Endothelial cell of umbilical vein (primary cell): ENCODE measurements at regions not wholly inside any gene's neighbourhood (a gene's known extent, or its start where the extent isn't known, plus 50 kb on each side); places are given as distances from the start of the nearest gene placed in this dataset.

Experiments used
- BruUV-seq: library from RNA; stranded (reverse); fragments of 400-500 nt; replicated peaks from 2 replicates; lab custom pipeline; 2021; lab: Mats Ljungman, UMichigan
- CTCF ChIA-PET: fragments of 300-600, 350-600 bp; sonication (Branson Sonifier 250); formaldehyde crosslinking; loops from one replicate; lab custom pipeline; 2021; ENCODE audit warnings: antibody characterized with exemption, inconsistent platforms; lab: Charles Lee
- POLR2A ChIA-PET: fragments of 300-600, 350-600 bp; sonication (Branson Sonifier 250); formaldehyde crosslinking; loops from one replicate; lab custom pipeline; 2021; ENCODE audit warnings: antibody characterized with exemption, inconsistent platforms; lab: Charles Lee
- DNase-seq: peaks from one replicate; pipeline ENCODE4 v3.0.0-alpha.2; 2011; ENCODE audit warnings: low read depth, low spot score
- FAIRE-seq: peaks from 2 replicates; lab custom pipeline; 2011; peaks lifted over from hg19 to GRCh38; lab: Jason Lieb, UNC
- H2AFZ ChIP-seq: 2 replicates; pipeline ENCODE4 v1.6.0; 2012; ENCODE audit warnings: low read depth, low read length, control low read depth, inconsistent platforms
- H3K27ac ChIP-seq: 2 replicates; pipeline ENCODE4 v1.5.1; 2011; ENCODE audit warnings: low read depth, mild to moderate bottlenecking, control low read depth, low read length, moderate library complexity; ENCODE audit not compliant: insufficient read depth
- H3K27me3 ChIP-seq, 2 experiments: 2 replicates each; pipeline versions ENCODE4 v1.6.0 to v1.6.1; 2011; ENCODE audit warnings: low read length in 2 of 2, mixed read lengths in 1 of 2; ENCODE audit not compliant: control insufficient read depth in 2 of 2, insufficient read depth in 2 of 2
- H3K36me3 ChIP-seq, 2 experiments: 2 replicates in 1 of 2; 3 replicates in 1 of 2; pipeline ENCODE4 v1.5.1; 2011; ENCODE audit warnings: low read length in 2 of 2, mild to moderate bottlenecking in 1 of 2, moderate library complexity in 1 of 2; ENCODE audit not compliant: control insufficient read depth in 2 of 2, insufficient read depth in 2 of 2; ENCODE audit errors: extremely low read depth in 1 of 2
- H3K4me1 ChIP-seq: 3 replicates; pipeline ENCODE4 v1.5.1; 2011; ENCODE audit warnings: mild to moderate bottlenecking, low read length; ENCODE audit not compliant: control insufficient read depth, insufficient read depth; ENCODE audit errors: extremely low read depth
- H3K4me2 ChIP-seq: 2 replicates; pipeline ENCODE4 v1.6.1; 2011; ENCODE audit warnings: low read length, control low read depth, mixed read lengths; ENCODE audit not compliant: insufficient read depth
- H3K4me3 ChIP-seq, 3 experiments: fragments of 200-600 bp in 1 of 3; sonication (generic), shearing (Covaris generic) in 1 of 3; replicated peaks in 1 of 3; 2 replicates each; pipeline ENCODE4 v1.5.1; 2011 to 2016; ENCODE audit warnings: control low read depth in 3 of 3, low read length in 3 of 3, mild to moderate bottlenecking in 2 of 3, inconsistent platforms in 1 of 3, low read depth in 1 of 3, moderate library complexity in 1 of 3; ENCODE audit not compliant: insufficient read depth in 1 of 3
- H3K79me2 ChIP-seq: 2 replicates; pipeline ENCODE4 v1.6.0; 2012; ENCODE audit warnings: low read length, inconsistent platforms; ENCODE audit not compliant: control insufficient read depth, insufficient read depth
- H3K9ac ChIP-seq: replicated peaks from 2 replicates; pipeline ENCODE3; 2011; ENCODE audit warnings: low read length, control low read depth; ENCODE audit not compliant: insufficient read depth; ENCODE audit errors: extremely low read depth
- H3K9me1 ChIP-seq: replicated peaks from 3 replicates; pipeline ENCODE4 v1.6.0; 2011; ENCODE audit warnings: mild to moderate bottlenecking, low read length; ENCODE audit not compliant: control insufficient read depth, insufficient read depth; ENCODE audit errors: extremely low read depth
- H3K9me3 ChIP-seq: replicated peaks from 2 replicates; pipeline ENCODE4 v1.5.1; 2012; ENCODE audit warnings: low read length, inconsistent platforms; ENCODE audit not compliant: control insufficient read depth, insufficient read depth
- H4K20me1 ChIP-seq: replicated peaks from 2 replicates; pipeline ENCODE3; 2011; ENCODE audit warnings: mild to moderate bottlenecking, low read length; ENCODE audit not compliant: control insufficient read depth, insufficient read depth; ENCODE audit errors: extremely low read depth
- EZH2 ChIP-seq: IDR thresholded peaks from 2 replicates; pipeline ENCODE4 v1.6.1; 2012; ENCODE audit warnings: borderline replicate concordance, low read depth, mild to moderate bottlenecking, moderate library complexity, low read length, inconsistent platforms; ENCODE audit not compliant: severe bottlenecking
- FOS ChIP-seq: IDR thresholded peaks from 2 replicates; pipeline ENCODE4 v1.6.1; 2011; ENCODE audit warnings: mild to moderate bottlenecking, low read length, moderate library complexity, borderline replicate concordance; ENCODE audit not compliant: insufficient read depth
- GATA2 ChIP-seq: IDR thresholded peaks from 2 replicates; pipeline ENCODE4 v1.7.0; 2011; ENCODE audit warnings: low read depth, mild to moderate bottlenecking, moderate library complexity, mixed read lengths, low read length; ENCODE audit not compliant: insufficient read length, insufficient read depth
- JUN ChIP-seq: IDR thresholded peaks from 2 replicates; pipeline ENCODE4 v1.6.1; 2011; ENCODE audit warnings: borderline replicate concordance, low read depth; ENCODE audit not compliant: insufficient read length, insufficient read depth
- MYC ChIP-seq: IDR thresholded peaks from one replicate; pipeline ENCODE4 v1.6.1; 2011; ENCODE audit warnings: mild to moderate bottlenecking, low read depth, low read length
- POLR2A ChIP-seq: IDR thresholded peaks from 2 replicates; pipeline ENCODE4 v1.6.1; 2012; ENCODE audit warnings: low read depth, mild to moderate bottlenecking, control low read depth, low read length
- POLR2AphosphoS5 ChIP-seq: IDR thresholded peaks from 2 replicates; pipeline ENCODE4 v1.6.1; 2012; ENCODE audit warnings: low read depth, mild to moderate bottlenecking, control low read depth, low read length, moderate library complexity; ENCODE audit not compliant: insufficient read depth
- dilution Hi-C: fragments of 300-500 bp; cut with MboI; formaldehyde crosslinking; loops from one replicate; pipeline ENCODE4 v1.15.0; 2019; ENCODE audit warnings: low sequenced_read_pairs; ENCODE audit not compliant: extremely low pct_ligation_motif_present
- intact Hi-C: fragments of 100-400 bp; cut with micrococcal nuclease; formaldehyde crosslinking; loops from one replicate; pipeline ENCODE4 v1.10.0; 2022
- TF ChIP-seq, protein P1 (sequence below), 2 donors: IDR thresholded peaks; 1 replicate in 1 of 2; 2 replicates in 1 of 2; pipeline ENCODE4 v1.5.1; 2011; ENCODE audit warnings: low read length in 2 of 2, mild to moderate bottlenecking in 2 of 2, moderate library complexity in 2 of 2, control low read depth in 1 of 2, inconsistent platforms in 1 of 2, low read depth in 1 of 2; ENCODE audit not compliant: insufficient read depth in 1 of 2; ENCODE audit errors: extremely low read depth in 1 of 2
- TF ChIP-seq, protein P2 (sequence below): IDR thresholded peaks from 2 replicates; pipeline ENCODE4 v1.6.1; 2011; ENCODE audit not compliant: insufficient read depth, insufficient read length

DNA sequence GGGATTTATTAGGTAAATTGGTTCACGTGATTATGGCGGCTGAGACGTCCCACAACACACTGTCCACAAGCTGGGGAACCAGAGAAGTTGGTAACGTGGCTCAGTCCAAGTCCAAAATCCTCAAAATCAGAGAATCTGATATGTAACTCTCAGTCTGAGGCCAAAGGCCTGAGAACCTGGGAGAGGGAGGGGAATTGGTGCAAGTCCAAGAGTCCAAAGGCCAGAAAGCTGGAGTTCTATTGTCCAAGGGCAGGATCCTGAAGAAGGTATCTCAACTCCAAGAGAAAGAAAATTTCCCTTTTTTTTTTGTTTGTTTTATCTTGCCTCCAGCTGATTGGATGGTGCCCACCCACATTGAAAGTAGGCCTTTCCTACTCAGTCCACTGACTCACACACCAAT, 83.8 kb downstream of the PRDM9 start:
- Histone ChIP-seq H3K9me1 (no peaks in the 10 kb centered on the region), H3K4me1 (no peaks in the 10 kb centered on the region), H2AFZ (no peak overlapping the region), H3K9me3 (peaks cover 5% of the 10 kb centered on the region), H3K79me2 (no peaks in the 10 kb centered on the region), H3K36me3 (no peaks in the 10 kb centered on the region), H3K9ac (no peak overlapping the region), H3K4me3 (no peak overlapping the region), H3K4me2 (no peak overlapping the region), H3K27ac (no peak overlapping the region), H3K27me3 (no peaks in the 10 kb centered on the region), H4K20me1 (no peaks in the 10 kb centered on the region)
- intact Hi-C loops = no loop called here
- no peak for FAIRE-seq
- no peak for DNase-seq
- TF ChIP-seq JUN (no peak), POLR2AphosphoS5 (no peak), EZH2 (no peak), POLR2A (no peak), GATA2 (no peak), MYC (no peak), FOS (no peak)
- TF ChIP-seq, protein P1, sequence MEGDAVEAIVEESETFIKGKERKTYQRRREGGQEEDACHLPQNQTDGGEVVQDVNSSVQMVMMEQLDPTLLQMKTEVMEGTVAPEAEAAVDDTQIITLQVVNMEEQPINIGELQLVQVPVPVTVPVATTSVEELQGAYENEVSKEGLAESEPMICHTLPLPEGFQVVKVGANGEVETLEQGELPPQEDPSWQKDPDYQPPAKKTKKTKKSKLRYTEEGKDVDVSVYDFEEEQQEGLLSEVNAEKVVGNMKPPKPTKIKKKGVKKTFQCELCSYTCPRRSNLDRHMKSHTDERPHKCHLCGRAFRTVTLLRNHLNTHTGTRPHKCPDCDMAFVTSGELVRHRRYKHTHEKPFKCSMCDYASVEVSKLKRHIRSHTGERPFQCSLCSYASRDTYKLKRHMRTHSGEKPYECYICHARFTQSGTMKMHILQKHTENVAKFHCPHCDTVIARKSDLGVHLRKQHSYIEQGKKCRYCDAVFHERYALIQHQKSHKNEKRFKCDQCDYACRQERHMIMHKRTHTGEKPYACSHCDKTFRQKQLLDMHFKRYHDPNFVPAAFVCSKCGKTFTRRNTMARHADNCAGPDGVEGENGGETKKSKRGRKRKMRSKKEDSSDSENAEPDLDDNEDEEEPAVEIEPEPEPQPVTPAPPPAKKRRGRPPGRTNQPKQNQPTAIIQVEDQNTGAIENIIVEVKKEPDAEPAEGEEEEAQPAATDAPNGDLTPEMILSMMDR (IDR thresholded peaks at IDR 0.05; ENCODE audit: extremely low read depth in 1 of 2, insufficient read depth in 1 of 2, low read depth in 1 of 2, low read length in 2 of 2) = no peak
- TF ChIP-seq, protein P2, sequence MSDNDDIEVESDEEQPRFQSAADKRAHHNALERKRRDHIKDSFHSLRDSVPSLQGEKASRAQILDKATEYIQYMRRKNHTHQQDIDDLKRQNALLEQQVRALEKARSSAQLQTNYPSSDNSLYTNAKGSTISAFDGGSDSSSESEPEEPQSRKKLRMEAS = no peak
- BruUV-seq = no TSS peak
- dilution Hi-C loops = no loop called here
- ChIA-PET POLR2A (no interaction called here), CTCF (no interaction called here)
